ENCODE measurements at regions not wholly inside any gene's neighbourhood (a gene's known extent, or its start where the extent isn't known, plus 50 kb on each side); places are given as distances from the start of the nearest gene placed in this dataset.

DNA sequence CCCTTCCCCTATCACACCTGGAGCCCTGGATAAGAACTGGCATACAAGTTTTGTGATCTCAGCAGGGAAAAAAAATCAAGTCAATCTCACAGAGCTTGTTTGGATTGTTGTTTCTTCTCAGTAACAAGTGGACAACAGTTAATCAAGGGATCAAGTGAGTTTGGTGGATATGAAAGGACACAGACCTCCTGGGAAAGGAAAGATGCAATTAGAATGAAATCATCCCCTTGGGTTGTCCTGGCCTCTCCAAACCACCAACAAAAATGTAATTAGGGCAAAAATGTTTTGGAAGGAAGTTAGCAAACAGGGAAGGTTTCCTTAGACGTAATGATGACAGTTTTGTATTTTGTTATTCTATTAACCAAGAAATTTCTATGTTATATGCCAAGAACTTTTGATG, 99.1 kb upstream of the PRDM1 start:
- DNase-seq (ENCODE audit: low read depth): no peak
- TF ChIP-seq CTCF (IDR thresholded peaks at IDR 0.05; ENCODE audit: low read depth, low read length, missing control alignments): no peak

GRCh38 chr6:105985816-105986632, 100.1 kb upstream of the PRDM1 start:
- no peak for TF ChIP-seq CTCF (IDR thresholded peaks at IDR 0.05; ENCODE audit: low read depth, low read length, missing control alignments)
- no peak overlapping the region for H3K4me3 ChIP-seq (ENCODE audit: low read depth, low read length)
- no peak for DNase-seq (ENCODE audit: low read depth)

More for the DNA sequence above, 99.1 kb upstream of the PRDM1 start:
- H3K4me3 ChIP-seq (ENCODE audit: low read depth, low read length): no peak overlapping the region

GRCh38 chr6:105985098-105985815, 100.9 kb upstream of the PRDM1 start:
- DNase-seq (ENCODE audit: low read depth): no peak
- no peak overlapping the region for H3K4me3 ChIP-seq (ENCODE audit: low read depth, low read length)
- no peak for TF ChIP-seq CTCF (IDR thresholded peaks at IDR 0.05; ENCODE audit: low read depth, low read length, missing control alignments)

GRCh38 chr6:105983763-105984162, 102.4 kb upstream of the PRDM1 start:
- no peak for TF ChIP-seq CTCF (IDR thresholded peaks at IDR 0.05; ENCODE audit: low read depth, low read length, missing control alignments)
- DNase-seq (ENCODE audit: low read depth): no peak
- H3K4me3 ChIP-seq (ENCODE audit: low read depth, low read length): no peak overlapping the region

DNA sequence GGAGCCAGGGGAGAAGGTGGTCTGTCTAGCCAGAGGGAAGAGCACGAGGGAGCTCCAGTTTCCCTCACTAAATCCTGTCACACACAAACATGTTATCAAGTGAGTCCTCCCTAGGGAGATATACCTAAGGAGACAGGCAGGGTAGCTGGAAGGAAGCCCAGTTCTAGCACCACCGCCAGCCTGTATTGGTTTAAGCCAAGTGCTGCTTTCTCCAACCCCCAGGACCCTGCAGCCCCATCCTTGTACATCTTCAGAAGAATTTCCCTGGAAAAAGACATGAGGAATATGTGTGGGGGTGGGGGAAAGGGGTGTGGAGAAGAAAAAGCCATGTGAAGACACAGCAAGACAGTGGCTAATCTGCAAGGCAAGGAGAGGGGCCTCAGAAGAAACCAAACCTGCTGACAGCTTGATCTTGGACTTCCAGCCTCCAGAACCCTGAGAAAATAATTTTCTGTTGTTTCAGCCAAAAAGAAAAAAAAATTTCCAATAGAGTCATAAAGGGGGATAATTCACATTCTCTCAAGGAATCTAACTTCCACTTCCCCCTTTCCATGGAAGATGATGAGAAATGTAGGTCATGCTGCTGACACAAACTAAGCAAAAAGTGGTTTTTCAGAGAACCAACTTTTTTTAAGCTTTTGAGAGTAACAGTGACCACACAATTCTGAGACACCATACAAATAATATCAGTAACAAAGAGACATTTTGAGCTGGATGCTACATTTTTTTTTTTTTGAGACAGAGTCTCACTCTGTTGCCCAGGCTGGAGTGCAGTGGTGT, 103.2 kb upstream of the PRDM1 start:
- no peak overlapping the region for H3K4me3 ChIP-seq (ENCODE audit: low read depth, low read length)
- no peak for TF ChIP-seq CTCF (IDR thresholded peaks at IDR 0.05; ENCODE audit: low read depth, low read length, missing control alignments)
- no peak for DNase-seq (ENCODE audit: low read depth)

DNA sequence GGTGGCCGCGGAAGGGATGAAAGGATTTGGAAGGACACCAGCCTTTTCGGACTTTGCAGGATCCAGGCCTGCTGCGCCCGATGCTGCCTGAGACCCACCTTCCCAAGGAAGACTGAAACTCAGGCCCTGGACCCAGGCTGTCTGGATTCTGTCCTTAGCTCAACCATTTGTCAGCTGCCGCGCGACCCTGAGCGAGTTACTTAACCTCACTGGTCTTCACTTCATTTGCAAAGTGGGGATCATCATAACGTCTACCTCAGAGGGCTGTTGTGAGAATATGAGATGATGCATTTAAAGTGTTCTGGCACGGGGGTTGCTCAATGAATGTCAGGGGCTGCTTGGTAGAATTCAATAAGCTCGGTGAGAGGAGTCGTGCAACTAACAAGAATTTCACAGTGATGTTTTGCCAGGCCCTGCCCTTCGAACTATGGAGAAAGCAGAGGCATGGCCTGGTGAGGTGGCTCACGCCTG, 104.2 kb upstream of the PRDM1 start:
- DNase-seq (ENCODE audit: low read depth): no peak
- TF ChIP-seq CTCF (IDR thresholded peaks at IDR 0.05; ENCODE audit: low read depth, low read length, missing control alignments): no peak
- H3K4me3 ChIP-seq (ENCODE audit: low read depth, low read length): no peak overlapping the region

Data from GM12864 (cell line).